HepG2 (cell line): ENCODE measurements at regions not wholly inside any gene's neighbourhood (a gene's known extent, or its start where the extent isn't known, plus 50 kb on each side); places are given as distances from the start of the nearest gene placed in this dataset.

Experiments
- NRL ChIP-seq: sonication (generic); formaldehyde crosslinking; IDR thresholded peaks from 2 replicates; pipeline ENCODE4 v1.5.0; 2020; ENCODE audit warnings: missing genetic modification reagents, mild to moderate bottlenecking, moderate library complexity, borderline replicate concordance
- SRF ChIP-seq: IDR thresholded peaks from 2 replicates; pipeline ENCODE4 v1.6.1; 2011; ENCODE audit warnings: mild to moderate bottlenecking, low read depth, low read length, moderate library complexity
- ZBTB40 ChIP-seq, 2 experiments: fragments of 450-650 bp in 1 of 2; sonication (generic) in 1 of 2; formaldehyde crosslinking in 1 of 2; IDR thresholded peaks; 2 replicates each; pipeline versions ENCODE4 v1.6.1 to v1.8.0; 2016 to 2022; ENCODE audit warnings: antibody characterized with exemption in 1 of 2, mild to moderate bottlenecking in 1 of 2, missing genetic modification reagents in 1 of 2
- ZNF263 ChIP-seq: sonication (generic); formaldehyde crosslinking; IDR thresholded peaks from 2 replicates; pipeline ENCODE4 v1.4.0; 2020; ENCODE audit warnings: missing genetic modification reagents

GRCh38 chr1:58919226-58919958 lies 135.5 kb upstream of the JUN start:
- TF ChIP-seq ZNF263 (CRISPR knock-in tag): no peak
- no peak for TF ChIP-seq NRL (CRISPR knock-in tag)
- TF ChIP-seq SRF: no peak
- TF ChIP-seq ZBTB40 (IDR thresholded peaks at IDR 0.05): no peak
- no peak for TF ChIP-seq ZBTB40 (CRISPR knock-in tag; IDR thresholded peaks at IDR 0.05)
